Neuronal stem cell (in vitro differentiated cells): ENCODE measurements at regions not wholly inside any gene's neighbourhood (a gene's known extent, or its start where the extent isn't known, plus 50 kb on each side); places are given as distances from the start of the nearest gene placed in this dataset.

Source experiments
- DNase-seq: peaks from one replicate; pipeline ENCODE4 v3.0.0-alpha.2; 2013; ENCODE audit warnings: low spot score
- H2AFZ ChIP-seq: one replicate; pipeline ENCODE4 v1.6.1; 2013; ENCODE audit warnings: mild to moderate bottlenecking, low read length, inconsistent platforms
- H2AK5ac ChIP-seq: 2 replicates; pipeline ENCODE4 v1.6.1; 2013; ENCODE audit warnings: low read depth, mild to moderate bottlenecking, inconsistent platforms, low read length, moderate library complexity, mixed read lengths
- H2BK120ac ChIP-seq: 2 replicates; pipeline ENCODE4 v1.6.1; 2013; ENCODE audit warnings: low read depth, mild to moderate bottlenecking, inconsistent platforms, low read length, moderate library complexity, mixed read lengths
- H2BK12ac ChIP-seq: one replicate; pipeline ENCODE4 v1.6.1; 2013; ENCODE audit warnings: low read length, inconsistent platforms
- H2BK15ac ChIP-seq: 2 replicates; pipeline ENCODE4 v1.6.1; 2013; ENCODE audit warnings: mild to moderate bottlenecking, low read length, inconsistent platforms, mixed read lengths
- H2BK5ac ChIP-seq: one replicate; pipeline ENCODE4 v1.6.1; 2013; ENCODE audit warnings: inconsistent platforms, mild to moderate bottlenecking, low read length, moderate library complexity
- H3K14ac ChIP-seq: one replicate; pipeline ENCODE4 v1.6.1; 2013; ENCODE audit warnings: low read length, inconsistent platforms
- H3K18ac ChIP-seq: 2 replicates; pipeline ENCODE4 v1.6.1; 2013; ENCODE audit warnings: low read length, inconsistent platforms
- H3K23ac ChIP-seq: 2 replicates; pipeline ENCODE4 v1.6.1; 2013; ENCODE audit warnings: low read depth, mild to moderate bottlenecking, mixed read lengths, low read length, inconsistent platforms; ENCODE audit not compliant: poor library complexity
- H3K27ac ChIP-seq: replicated peaks from 3 replicates; pipeline ENCODE4 v1.5.1; 2013; ENCODE audit warnings: low read length, inconsistent platforms
- H3K27me3 ChIP-seq, 3 experiments: 2 replicates each; pipeline ENCODE4 v1.6.1; 2013; ENCODE audit warnings: low read length in 3 of 3, mild to moderate bottlenecking in 2 of 3, inconsistent platforms in 1 of 3, low read depth in 1 of 3, mixed read lengths in 1 of 3, moderate library complexity in 1 of 3; ENCODE audit not compliant: control insufficient read depth in 3 of 3, insufficient read depth in 3 of 3
- H3K36me3 ChIP-seq, 2 donors: replicated peaks in 1 of 2; 2 replicates each; pipeline ENCODE4 v1.6.1; 2013; ENCODE audit warnings: low read length in 2 of 2; ENCODE audit not compliant: control insufficient read depth in 2 of 2, insufficient read depth in 2 of 2
- H3K4ac ChIP-seq: 2 replicates; pipeline ENCODE4 v1.6.1; 2013; ENCODE audit warnings: inconsistent platforms, mild to moderate bottlenecking, low read length, moderate library complexity
- H3K4me1 ChIP-seq, 2 donors: 1 replicate in 1 of 2; 2 replicates in 1 of 2; pipeline ENCODE4 v1.6.1; 2013; ENCODE audit warnings: low read length in 2 of 2, low read depth in 1 of 2; ENCODE audit not compliant: control insufficient read depth in 2 of 2, insufficient read depth in 1 of 2
- H3K4me2 ChIP-seq: one replicate; pipeline ENCODE4 v1.6.1; 2013; ENCODE audit warnings: mild to moderate bottlenecking, low read length, inconsistent platforms; ENCODE audit not compliant: insufficient read depth, poor library complexity, severe bottlenecking
- H3K4me3 ChIP-seq, 2 donors: 2 replicates each; pipeline ENCODE4 v1.5.1; 2013; ENCODE audit warnings: low read length in 2 of 2, mild to moderate bottlenecking in 2 of 2, inconsistent platforms in 1 of 2, moderate library complexity in 1 of 2
- H3K79me1 ChIP-seq: one replicate; pipeline ENCODE4 v1.6.1; 2013; ENCODE audit warnings: low read depth, mild to moderate bottlenecking, inconsistent platforms, low read length, moderate library complexity
- H3K9ac ChIP-seq: one replicate; pipeline ENCODE4 v1.6.1; 2013; ENCODE audit warnings: mild to moderate bottlenecking, low read depth, low read length, inconsistent platforms; ENCODE audit not compliant: poor library complexity
- H3K9me3 ChIP-seq, 2 donors: replicated peaks in 1 of 2; 2 replicates each; pipeline versions ENCODE3 to v1.6.1; 2013; ENCODE audit warnings: low read length in 2 of 2, mild to moderate bottlenecking in 2 of 2, inconsistent platforms in 1 of 2, low read depth in 1 of 2, mixed read lengths in 1 of 2, moderate library complexity in 1 of 2; ENCODE audit not compliant: control insufficient read depth in 2 of 2, insufficient read depth in 1 of 2
- H4K8ac ChIP-seq: one replicate; pipeline ENCODE4 v1.6.1; 2013; ENCODE audit warnings: low read depth, mild to moderate bottlenecking, inconsistent platforms, low read length, moderate library complexity
- H4K91ac ChIP-seq: one replicate; pipeline ENCODE4 v1.6.1; 2013; ENCODE audit warnings: low read length, low read depth, mild to moderate bottlenecking, inconsistent platforms; ENCODE audit not compliant: poor library complexity
- WGBS, 2 donors: extraction: QIAGEN DNeasy Blood & Tissue Kit; methylation state at CpG; one replicate each; pipeline ENCODE4 v1.1.7; 2013; ENCODE audit warnings: missing lambda C conversion rate in 2 of 2, mixed read lengths in 1 of 2; ENCODE audit not compliant: insufficient read length in 2 of 2, insufficient replicate concordance in 1 of 2; ENCODE audit errors: extremely low coverage in 2 of 2; 5-methylcytosine and 5-hydroxymethylcytosine counted together

- no peaks in the 10 kb centered on the region for H3K9me3 ChIP-seq
- no peak overlapping the region for H4K8ac ChIP-seq
- WGBS, 2 donors, result no CpG with 5 or more reads among the region's 1 CpG
- H3K79me1 ChIP-seq, result no peaks in the 10 kb centered on the region
- H3K18ac ChIP-seq, result no peak overlapping the region
- H3K4me3 ChIP-seq, result no peak overlapping the region
- no peak overlapping the region for H3K4ac ChIP-seq
- no peak overlapping the region for H2BK5ac ChIP-seq
- no peak overlapping the region for H2AK5ac ChIP-seq
- no peaks in the 10 kb centered on the region for H3K36me3 ChIP-seq
- H3K4me2 ChIP-seq, result no peak overlapping the region
- H3K4me1 ChIP-seq, result peaks cover 3% of the 10 kb centered on the region in 2 donors
- peak overlapping the region; percentile 76 for H2AFZ ChIP-seq
- no peak overlapping the region for H3K23ac ChIP-seq
- no peak overlapping the region for H3K27ac ChIP-seq
- H4K91ac ChIP-seq, result no peak overlapping the region
- DNase-seq, result peak; percentile 52
- no peak overlapping the region for H3K9ac ChIP-seq
- no peak overlapping the region for H2BK120ac ChIP-seq
- no peak overlapping the region for H3K14ac ChIP-seq
- no peak overlapping the region for H2BK15ac ChIP-seq
- no peaks in the 10 kb centered on the region for H3K27me3 ChIP-seq
- no peak overlapping the region for H2BK12ac ChIP-seq
Observed at GRCh38 chr13:54185785-54186184, 1157.2 kb downstream of the OLFM4 start.

GRCh38 chr13:54187461-54187860 lies 1158.8 kb downstream of the OLFM4 start:
- WGBS, 2 donors, result no CpG with 5 or more reads among the region's 1 CpG
- Histone ChIP-seq H3K18ac (peak overlapping the region; percentile 66), H3K4me2 (no peak overlapping the region), H3K4me1 (peaks cover 3% of the 10 kb centered on the region in 2 donors), H2BK120ac (no peak overlapping the region), H3K9me3 (no peaks in the 10 kb centered on the region), H4K91ac (no peak overlapping the region), H3K4me3 (no peak overlapping the region), H2BK15ac (no peak overlapping the region), H3K4ac (no peak overlapping the region), H3K27me3 (no peaks in the 10 kb centered on the region), H2BK5ac (no peak overlapping the region), H2AFZ (no peak overlapping the region), H3K9ac (no peak overlapping the region), H2AK5ac (no peak overlapping the region), H3K36me3 (no peaks in the 10 kb centered on the region), H2BK12ac (peak overlapping the region; percentile 22), H3K27ac (no peak overlapping the region), H4K8ac (no peak overlapping the region), H3K14ac (no peak overlapping the region), H3K23ac (no peak overlapping the region), H3K79me1 (no peaks in the 10 kb centered on the region)
- DNase-seq, result no peak

GRCh38 chr13:54194233-54195024 lies 1165.8 kb downstream of the OLFM4 start:
- Histone ChIP-seq H2BK15ac (no peak overlapping the region), H3K27me3 (no peaks in the 10 kb centered on the region), H3K36me3 (no peaks in the 10 kb centered on the region), H2BK12ac (no peak overlapping the region), H2AK5ac (no peak overlapping the region), H3K4me2 (no peak overlapping the region), H3K9me3 (no peaks in the 10 kb centered on the region), H3K79me1 (no peaks in the 10 kb centered on the region), H3K4ac (no peak overlapping the region), H3K27ac (no peak overlapping the region), H4K91ac (no peak overlapping the region), H3K23ac (no peak overlapping the region), H2BK5ac (no peak overlapping the region), H2AFZ (peak overlapping the region; percentile 81), H3K4me3 (no peak overlapping the region), H3K4me1 (peaks cover 0 to 1% of the 10 kb centered on the region in 2 donors), H4K8ac (no peak overlapping the region), H3K14ac (no peak overlapping the region), H3K9ac (no peak overlapping the region), H3K18ac (no peak overlapping the region), H2BK120ac (no peak overlapping the region)
- DNase-seq, result no peak
- WGBS, 2 donors, result no CpG with 5 or more reads among the region's 5 CpGs

- Histone ChIP-seq H3K9ac (no peak overlapping the region), H3K4ac (no peak overlapping the region), H3K23ac (no peak overlapping the region), H3K18ac (no peak overlapping the region), H2AFZ (no peak overlapping the region), H3K9me3 (no peaks in the 10 kb centered on the region), H2BK120ac (no peak overlapping the region), H3K4me1 (peaks cover 0 to 3% of the 10 kb centered on the region in 2 donors), H3K36me3 (no peaks in the 10 kb centered on the region), H3K27me3 (no peaks in the 10 kb centered on the region), H4K91ac (no peak overlapping the region), H2BK12ac (no peak overlapping the region), H3K4me2 (no peak overlapping the region), H3K27ac (no peak overlapping the region), H2AK5ac (no peak overlapping the region), H4K8ac (no peak overlapping the region), H3K14ac (no peak overlapping the region), H2BK15ac (no peak overlapping the region), H2BK5ac (no peak overlapping the region), H3K79me1 (no peaks in the 10 kb centered on the region), H3K4me3 (no peak overlapping the region)
- no peak for DNase-seq
Observed at GRCh38 chr13:54196684-54197083, 1168.1 kb downstream of the OLFM4 start.
